CD14-positive monocyte (primary cell): ENCODE measurements at regions not wholly inside any gene's neighbourhood (a gene's known extent, or its start where the extent isn't known, plus 50 kb on each side); places are given as distances from the start of the nearest gene placed in this dataset.

Source experiments
- DNase-seq, 3 donors: peaks; one replicate each; pipeline ENCODE4 v3.0.0-alpha.2; 2011 to 2022
- H2AFZ ChIP-seq: 2 replicates; pipeline ENCODE4 v1.6.0; 2012; ENCODE audit warnings: mild to moderate bottlenecking, low read depth, low read length, inconsistent platforms; ENCODE audit not compliant: insufficient read depth, poor library complexity, severe bottlenecking
- H3K27ac ChIP-seq, 2 donors: 1 replicate in 1 of 2; 2 replicates in 1 of 2; pipeline ENCODE4 v1.5.1; 2012 to 2013; ENCODE audit warnings: low read length in 2 of 2, control low read depth in 1 of 2, inconsistent platforms in 1 of 2, low read depth in 1 of 2, mild to moderate bottlenecking in 1 of 2
- H3K27me3 ChIP-seq, 2 donors: one replicate each; pipeline versions ENCODE4 v1.6.0 to v1.6.1; 2011 to 2013; ENCODE audit warnings: low read length in 2 of 2; ENCODE audit not compliant: control insufficient read depth in 2 of 2, insufficient read depth in 2 of 2
- H3K36me3 ChIP-seq, 2 donors: replicated peaks in 1 of 2; 1 replicate in 1 of 2; 2 replicates in 1 of 2; pipeline versions ENCODE4 v1.5.1 to v1.6.1; 2012 to 2013; ENCODE audit warnings: low read length in 2 of 2, control low read depth in 1 of 2, inconsistent platforms in 1 of 2, mild to moderate bottlenecking in 1 of 2; ENCODE audit not compliant: insufficient read depth in 2 of 2, control insufficient read depth in 1 of 2
- H3K4me1 ChIP-seq, 2 donors: 1 replicate in 1 of 2; 2 replicates in 1 of 2; pipeline versions ENCODE4 v1.5.1 to v1.6.1; 2012 to 2013; ENCODE audit warnings: low read length in 2 of 2, control low read depth in 1 of 2, inconsistent platforms in 1 of 2, mild to moderate bottlenecking in 1 of 2, moderate library complexity in 1 of 2; ENCODE audit not compliant: insufficient read depth in 2 of 2, control insufficient read depth in 1 of 2
- H3K4me2 ChIP-seq: replicated peaks from 2 replicates; pipeline ENCODE3; 2012; ENCODE audit warnings: low read length, moderate library complexity, mild to moderate bottlenecking; ENCODE audit not compliant: poor library complexity, severe bottlenecking; ENCODE audit errors: extremely low read depth
- H3K4me3 ChIP-seq, 3 experiments: fragments of 200-600 bp in 1 of 3; sonication (generic) in 1 of 3; replicated peaks in 1 of 3; 1 replicate in 2 of 3; 2 replicates in 1 of 3; pipeline ENCODE4 v1.5.1; 2011 to 2013; ENCODE audit warnings: low read length in 3 of 3, mild to moderate bottlenecking in 3 of 3, control low read depth in 2 of 3, low read depth in 2 of 3, inconsistent platforms in 1 of 3, moderate library complexity in 1 of 3
- H3K79me2 ChIP-seq: 2 replicates; pipeline ENCODE4 v1.6.0; 2012; ENCODE audit warnings: mild to moderate bottlenecking, control low read depth, inconsistent platforms, low read length, moderate library complexity; ENCODE audit not compliant: insufficient read depth
- H3K9ac ChIP-seq: 2 replicates; pipeline ENCODE4 v1.6.0; 2017; ENCODE audit warnings: low read length, mild to moderate bottlenecking; ENCODE audit not compliant: insufficient read depth, poor library complexity, severe bottlenecking
- H3K9me3 ChIP-seq, 2 donors: replicated peaks in 1 of 2; 1 replicate in 1 of 2; 2 replicates in 1 of 2; pipeline versions ENCODE4 v1.5.1 to v1.6.1; 2012 to 2013; ENCODE audit warnings: low read length in 2 of 2, control low read depth in 1 of 2; ENCODE audit not compliant: control insufficient read depth in 1 of 2, insufficient read depth in 1 of 2
- H4K20me1 ChIP-seq: 2 replicates; pipeline ENCODE4 v1.6.0; 2012; ENCODE audit warnings: mild to moderate bottlenecking, low read length, control low read depth, moderate library complexity; ENCODE audit not compliant: insufficient read depth
- H3K27ac Mint-ChIP-seq, 7 donors: one replicate each; pipeline ENCODE4 v1.8.0; 2020; ENCODE audit warnings: mild to moderate bottlenecking in 7 of 7, mixed read lengths in 7 of 7, moderate library complexity in 6 of 7, inconsistent platforms in 2 of 7
- H3K27me3 Mint-ChIP-seq, 3 donors: one replicate each; pipeline ENCODE4 v1.8.0; 2021 to 2022; ENCODE audit warnings: low read depth in 3 of 3, mild to moderate bottlenecking in 3 of 3, mixed read lengths in 3 of 3, moderate library complexity in 3 of 3, inconsistent platforms in 1 of 3
- H3K36me3 Mint-ChIP-seq, 2 donors: one replicate each; pipeline ENCODE4 v1.8.0; 2020; ENCODE audit warnings: mixed read lengths in 2 of 2, inconsistent platforms in 1 of 2, mild to moderate bottlenecking in 1 of 2
- H3K4me1 Mint-ChIP-seq: one replicate; pipeline ENCODE4 v1.8.0; 2020; ENCODE audit warnings: mild to moderate bottlenecking, mixed read lengths
- H3K4me3 Mint-ChIP-seq, 2 donors: one replicate each; pipeline ENCODE4 v1.8.0; 2020; ENCODE audit warnings: mild to moderate bottlenecking in 2 of 2, mixed read lengths in 2 of 2, moderate library complexity in 1 of 2
- H3K9me3 Mint-ChIP-seq, 7 donors: one replicate each; pipeline ENCODE4 v1.8.0; 2020 to 2022; ENCODE audit warnings: mixed read lengths in 7 of 7, mild to moderate bottlenecking in 6 of 7, moderate library complexity in 6 of 7, inconsistent platforms in 2 of 7
- WGBS: methylation state at CpG from one replicate; pipeline ENCODE4 v1.1.5; 2013; ENCODE audit warnings: missing lambda C conversion rate; ENCODE audit not compliant: insufficient coverage; 5-methylcytosine and 5-hydroxymethylcytosine counted together
- intact Hi-C, 2 donors: fragments of 100-400 bp; cut with micrococcal nuclease; formaldehyde crosslinking; loops; one replicate each; pipeline versions ENCODE4 v1.15.0 to v1.15.1; 2023
- TF ChIP-seq, protein P1 (sequence below): fragments of 200-600 bp; IDR thresholded peaks from one replicate; pipeline ENCODE4 v1.8.0; 2022; ENCODE audit warnings: antibody characterized with exemption, mild to moderate bottlenecking

DNA sequence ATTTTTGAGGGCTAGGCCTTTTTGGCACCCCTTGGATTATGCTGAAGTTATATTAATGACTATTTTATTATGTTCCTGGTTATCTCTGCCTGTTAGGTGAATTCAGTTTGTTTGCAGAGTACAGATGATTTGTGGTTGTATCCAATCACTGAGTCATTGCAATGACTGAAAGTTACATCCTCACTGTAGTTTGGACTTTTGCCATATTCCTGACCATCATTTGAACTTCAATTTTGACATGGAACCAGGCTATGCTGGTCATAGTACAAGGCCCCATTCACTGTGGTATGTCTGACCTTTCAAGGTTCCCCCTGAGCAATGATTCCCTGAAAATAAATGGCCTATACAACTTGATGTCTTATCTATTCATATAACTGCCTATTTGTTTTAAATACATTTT, 621.0 kb downstream of the CCER1 start:
- Histone ChIP-seq H3K36me3 (no peaks in the 10 kb centered on the region), H3K4me1 (peaks cover 7 to 12% of the 10 kb centered on the region in 2 donors), H3K9ac (no peak overlapping the region), H3K9me3 (no peaks in the 10 kb centered on the region), H3K4me3 (no peak overlapping the region), H3K27ac (no peak overlapping the region), H3K79me2 (no peaks in the 10 kb centered on the region), H2AFZ (no peak overlapping the region), H3K4me2 (no peak overlapping the region), H3K27me3 (peaks cover 0 to 34% of the 10 kb centered on the region in 2 donors), H4K20me1 (no peaks in the 10 kb centered on the region)
- no peak overlapping the region for H3K27ac Mint-ChIP-seq
- no peak overlapping the region for H3K4me3 Mint-ChIP-seq
- peaks cover 6 to 11% (median 7%) of the 10 kb centered on the region in 3 donors for H3K27me3 Mint-ChIP-seq
- H3K4me1 Mint-ChIP-seq: peaks cover 13% of the 10 kb centered on the region
- H3K36me3 Mint-ChIP-seq: no peaks in the 10 kb centered on the region
- intact Hi-C loops: no loop called here
- no peak for DNase-seq
- H3K9me3 Mint-ChIP-seq: peaks cover 0 to 4% (median 0%) of the 10 kb centered on the region in 7 donors
- TF ChIP-seq, protein P1, sequence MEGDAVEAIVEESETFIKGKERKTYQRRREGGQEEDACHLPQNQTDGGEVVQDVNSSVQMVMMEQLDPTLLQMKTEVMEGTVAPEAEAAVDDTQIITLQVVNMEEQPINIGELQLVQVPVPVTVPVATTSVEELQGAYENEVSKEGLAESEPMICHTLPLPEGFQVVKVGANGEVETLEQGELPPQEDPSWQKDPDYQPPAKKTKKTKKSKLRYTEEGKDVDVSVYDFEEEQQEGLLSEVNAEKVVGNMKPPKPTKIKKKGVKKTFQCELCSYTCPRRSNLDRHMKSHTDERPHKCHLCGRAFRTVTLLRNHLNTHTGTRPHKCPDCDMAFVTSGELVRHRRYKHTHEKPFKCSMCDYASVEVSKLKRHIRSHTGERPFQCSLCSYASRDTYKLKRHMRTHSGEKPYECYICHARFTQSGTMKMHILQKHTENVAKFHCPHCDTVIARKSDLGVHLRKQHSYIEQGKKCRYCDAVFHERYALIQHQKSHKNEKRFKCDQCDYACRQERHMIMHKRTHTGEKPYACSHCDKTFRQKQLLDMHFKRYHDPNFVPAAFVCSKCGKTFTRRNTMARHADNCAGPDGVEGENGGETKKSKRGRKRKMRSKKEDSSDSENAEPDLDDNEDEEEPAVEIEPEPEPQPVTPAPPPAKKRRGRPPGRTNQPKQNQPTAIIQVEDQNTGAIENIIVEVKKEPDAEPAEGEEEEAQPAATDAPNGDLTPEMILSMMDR: no peak

DNA sequence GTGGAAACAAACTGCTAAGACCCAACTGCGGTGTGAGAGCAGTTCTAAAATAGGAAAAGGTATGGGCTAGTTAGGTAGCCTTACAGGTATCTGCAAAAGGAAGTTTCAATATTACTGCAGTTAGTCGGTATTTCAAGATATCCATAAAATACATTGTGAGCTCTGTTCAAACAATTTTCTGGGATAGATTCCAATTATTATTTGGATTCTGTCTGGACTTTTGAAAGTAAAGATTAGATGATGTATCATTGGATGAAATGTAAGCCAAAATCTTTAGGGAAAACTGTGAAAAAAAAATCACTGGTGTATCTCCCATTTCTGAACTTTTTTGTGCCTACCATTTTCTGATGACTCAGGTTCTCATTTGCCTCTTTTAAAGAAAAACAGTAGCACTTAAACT, 621.6 kb downstream of the CCER1 start:
- H3K36me3 Mint-ChIP-seq: no peaks in the 10 kb centered on the region
- no peak overlapping the region for H3K4me3 Mint-ChIP-seq
- no peak overlapping the region for H2AFZ ChIP-seq

More for the DNA sequence above, 621.6 kb downstream of the CCER1 start:
- H3K4me1 Mint-ChIP-seq: peaks cover 13% of the 10 kb centered on the region
- H4K20me1 ChIP-seq: no peaks in the 10 kb centered on the region
- no peak overlapping the region for H3K27ac Mint-ChIP-seq
- H3K4me3 ChIP-seq: no peak overlapping the region
- no peak overlapping the region for H3K4me2 ChIP-seq
- H3K27me3 ChIP-seq: peaks cover 0 to 29% of the 10 kb centered on the region in 2 donors
- H3K79me2 ChIP-seq: no peaks in the 10 kb centered on the region
- peaks cover 6 to 10% (median 7%) of the 10 kb centered on the region in 3 donors for H3K27me3 Mint-ChIP-seq
- no peak for DNase-seq
- H3K9me3 Mint-ChIP-seq: peaks cover 0 to 4% (median 0%) of the 10 kb centered on the region in 7 donors
- 100% methylated on average over 1 of the region's 2 CpGs for WGBS
- H3K36me3 ChIP-seq: no peaks in the 10 kb centered on the region
- intact Hi-C loops: no loop called here
- no peak overlapping the region for H3K9ac ChIP-seq
- H3K4me1 ChIP-seq: peaks cover 7 to 12% of the 10 kb centered on the region in 2 donors
- TF ChIP-seq, protein P1: no peak
- no peak overlapping the region for H3K27ac ChIP-seq
- no peaks in the 10 kb centered on the region for H3K9me3 ChIP-seq
